GM03348 (cell line): ENCODE measurements at regions not wholly inside any gene's neighbourhood (a gene's known extent, or its start where the extent isn't known, plus 50 kb on each side); places are given as distances from the start of the nearest gene placed in this dataset.
"Not testable (repeated sequence)": the region's sequence is repeated elsewhere in the genome, so short reads cannot be mapped to it uniquely, and the experiment has no call there.

Experiments used
- DNase-seq: peaks from one replicate; pipeline ENCODE4 v3.0.0; 2012; ENCODE audit warnings: low spot score

DNA sequence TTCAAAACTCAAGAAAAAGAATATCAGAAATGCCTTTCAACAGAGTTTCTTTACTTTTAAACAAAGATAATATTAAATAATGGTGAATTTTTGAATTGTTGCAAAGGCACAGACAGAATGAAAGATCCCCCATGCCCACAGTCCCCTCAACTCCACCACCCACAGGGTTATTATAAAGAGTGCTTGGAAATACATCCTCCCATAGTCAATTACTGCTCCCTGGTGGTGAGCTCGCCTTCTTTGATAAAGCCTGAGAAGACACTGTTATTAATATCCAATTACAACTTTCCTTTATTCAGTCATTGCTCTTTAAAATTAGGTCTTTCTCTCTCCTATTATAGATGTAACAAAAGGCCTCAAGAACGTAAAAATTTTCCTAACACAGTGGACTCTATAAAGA is 490.2 kb upstream of the RORB start:
- DNase-seq: no peak

GRCh38 chr9:74007833-74008232 is 489.3 kb upstream of the RORB start:
- no peak for DNase-seq

GRCh38 chr9:74016004-74016403 is 481.1 kb upstream of the RORB start:
- no peak for DNase-seq

DNA sequence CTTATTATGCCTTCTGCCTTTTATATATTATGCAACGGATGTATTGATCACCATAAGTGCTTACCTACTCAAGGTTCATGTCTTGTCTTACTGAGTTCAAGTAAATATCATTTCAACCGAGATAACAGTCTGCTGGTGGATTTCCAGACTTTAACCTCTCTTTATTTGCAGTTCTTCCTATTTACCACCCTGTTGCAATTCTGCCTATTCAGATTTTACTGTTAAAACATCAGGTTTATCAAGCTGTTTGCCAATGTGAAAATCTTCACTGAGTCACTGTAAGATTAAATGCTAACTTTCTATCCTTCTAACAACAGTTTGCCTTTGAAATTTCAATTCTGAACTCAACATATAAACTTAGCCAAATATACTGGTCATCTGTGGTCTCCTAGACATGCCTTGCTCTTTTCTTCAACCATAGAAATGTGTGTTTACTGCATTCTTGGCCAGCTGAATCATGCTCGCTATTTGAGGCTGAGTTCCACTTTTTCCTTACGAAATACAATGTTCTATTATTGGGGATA is 471.7 kb upstream of the RORB start:
- peak; percentile 2 for DNase-seq

GRCh38 chr9:74032421-74032820 is 464.7 kb upstream of the RORB start:
- DNase-seq: no peak

DNA sequence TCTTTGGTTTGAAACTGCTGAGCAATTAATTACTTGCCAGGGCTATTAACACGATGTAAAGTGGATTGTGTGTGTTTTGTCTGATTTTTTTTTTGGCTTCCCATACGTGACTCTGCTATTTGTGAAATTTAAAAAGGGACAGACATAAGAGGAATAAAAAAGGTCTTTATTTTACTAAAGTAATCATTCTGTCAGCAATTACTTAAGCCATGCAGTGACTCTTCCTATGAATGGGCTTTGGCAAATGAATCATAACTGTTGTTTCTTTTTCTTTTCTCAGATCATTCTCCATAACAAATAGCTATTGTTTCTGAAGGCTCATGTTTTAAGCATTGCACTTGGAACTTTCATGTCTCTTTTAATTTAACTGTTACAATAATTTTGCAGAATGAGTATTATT is 461.3 kb upstream of the RORB start:
- no peak for DNase-seq

- DNase-seq: no peak
These were observed 460.4 kb upstream of the RORB start for GRCh38 chr9:74036549-74037231.

GRCh38 chr9:74037274-74037673 is 459.9 kb upstream of the RORB start:
- DNase-seq: no peak

- DNase-seq: no peak
These were observed 455.5 kb upstream of the RORB start for GRCh38 chr9:74041588-74041987.

DNA sequence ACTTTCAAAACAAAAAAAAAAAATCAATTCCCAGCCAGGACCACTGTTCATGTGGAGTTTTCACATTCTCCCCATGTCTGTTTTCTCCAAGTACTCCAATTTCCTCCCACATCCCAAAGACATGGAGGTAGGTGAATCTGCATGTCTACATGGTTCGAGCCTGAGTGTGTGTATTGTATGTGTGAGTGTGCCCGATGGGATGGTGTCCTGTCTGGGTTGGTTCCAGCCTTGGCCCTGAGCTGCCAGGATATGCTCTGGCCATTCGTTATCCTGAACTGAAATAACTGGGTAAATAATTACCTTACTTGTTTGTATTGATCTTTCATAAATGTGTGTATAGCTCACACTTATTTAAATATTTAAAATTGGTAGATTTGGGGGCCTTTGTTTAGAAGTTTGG is 452.3 kb upstream of the RORB start:
- DNase-seq: no peak

GRCh38 chr9:74056023-74056422 is 441.1 kb upstream of the RORB start:
- DNase-seq: no peak

DNA sequence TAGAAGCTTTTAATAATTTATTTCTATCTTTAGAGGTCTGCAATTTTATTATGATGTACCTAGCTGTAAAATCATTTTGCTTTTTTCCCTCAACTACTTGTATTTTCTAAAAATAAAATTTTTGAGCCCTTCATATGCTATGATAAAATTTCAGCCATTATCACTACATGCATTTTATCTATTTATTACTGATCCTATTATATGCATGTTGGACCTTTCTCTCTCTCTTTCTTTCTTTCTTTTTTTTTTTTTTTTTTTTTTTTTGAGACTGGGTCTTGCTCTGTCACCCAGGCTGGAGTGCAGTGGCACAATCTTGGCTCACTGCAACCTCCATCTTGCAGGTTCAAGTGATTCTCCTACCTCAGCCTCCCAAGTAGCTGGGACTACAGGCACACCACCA is 440.1 kb upstream of the RORB start:
- DNase-seq: not testable (repeated sequence)

GRCh38 chr9:74064702-74065101 is 432.4 kb upstream of the RORB start:
- DNase-seq: no peak

- no peak for DNase-seq
These were observed 431.0 kb upstream of the RORB start for GRCh38 chr9:74066128-74066527.

DNA sequence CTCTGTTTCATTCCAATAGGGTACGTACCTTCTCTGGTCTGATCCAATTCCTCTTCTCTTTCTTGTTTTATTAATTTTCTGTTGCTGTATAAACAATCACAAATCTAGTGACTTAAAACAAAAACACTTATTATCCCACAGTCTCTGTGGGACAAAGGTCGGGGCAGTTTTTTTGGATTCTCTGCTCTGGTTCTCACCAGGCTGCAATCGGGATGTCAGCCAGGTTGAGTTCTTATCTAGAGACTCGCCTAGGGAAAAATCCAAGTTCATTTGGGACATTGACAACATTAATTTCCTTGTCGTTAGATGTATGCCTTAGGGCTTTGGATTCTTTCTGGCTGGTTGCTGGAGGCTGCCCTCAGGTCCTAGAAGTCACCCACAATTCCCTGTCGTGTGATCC is 430.5 kb upstream of the RORB start:
- no peak for DNase-seq

DNA sequence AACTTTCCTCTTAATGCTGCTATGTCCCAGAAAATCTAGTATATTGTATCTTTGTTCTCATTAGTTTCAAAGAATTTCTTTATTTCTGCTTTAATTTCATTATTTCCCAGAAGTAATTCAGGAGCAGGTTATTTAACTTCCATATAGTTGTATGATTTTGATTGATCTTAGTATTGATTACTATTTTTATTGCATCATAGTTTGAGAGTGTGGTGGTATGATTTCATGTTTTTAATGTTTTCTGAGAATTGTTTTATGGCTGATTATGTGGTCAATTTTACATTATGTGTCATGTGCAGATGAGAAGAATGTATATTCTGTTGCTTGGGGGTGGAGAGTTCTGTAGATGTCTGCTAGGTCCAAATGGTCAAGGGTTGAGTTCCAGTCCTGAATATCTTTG is 425.6 kb upstream of the RORB start:
- no peak for DNase-seq

DNA sequence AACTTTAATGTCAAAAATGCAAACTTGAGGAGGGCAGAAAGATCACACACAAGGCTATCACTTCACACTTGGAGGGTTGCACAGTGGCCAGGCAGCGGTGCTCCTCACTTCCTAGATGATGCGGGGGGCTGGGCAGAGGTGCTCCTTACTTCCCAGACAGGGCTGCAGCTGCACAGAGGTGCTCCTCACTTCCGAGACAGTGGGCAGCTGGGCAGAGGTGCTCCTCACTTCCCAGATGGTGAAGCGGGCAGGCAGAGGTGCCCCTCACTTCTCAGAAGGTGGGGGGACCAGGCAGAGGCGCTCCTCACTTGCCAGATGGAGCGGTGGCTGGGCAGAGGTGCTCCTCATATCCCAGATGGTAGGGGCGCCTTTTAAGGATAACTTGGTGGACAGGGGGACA is 423.2 kb upstream of the RORB start:
- no peak for DNase-seq

GRCh38 chr9:74078647-74079046 is 418.5 kb upstream of the RORB start:
- no peak for DNase-seq

DNA sequence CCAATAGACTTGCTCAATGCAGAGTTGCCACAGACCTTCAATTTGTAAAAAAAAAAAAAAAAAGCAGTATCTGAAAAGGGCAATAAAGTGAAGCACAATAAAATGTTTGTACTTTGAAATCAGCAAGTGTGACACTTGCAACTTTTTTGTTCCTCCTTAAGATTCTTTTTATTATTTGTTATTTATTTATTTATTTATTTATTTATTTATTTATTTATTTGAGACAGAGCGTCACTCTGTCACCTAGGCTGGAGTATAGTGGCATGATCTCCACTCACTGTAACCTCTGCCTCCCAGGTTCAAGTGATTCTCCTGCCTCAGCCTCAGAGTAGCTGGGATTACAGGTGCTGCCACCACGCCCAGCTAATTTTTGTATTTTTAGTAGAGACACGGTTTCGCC is 416.5 kb upstream of the RORB start:
- not testable (repeated sequence) for DNase-seq

DNA sequence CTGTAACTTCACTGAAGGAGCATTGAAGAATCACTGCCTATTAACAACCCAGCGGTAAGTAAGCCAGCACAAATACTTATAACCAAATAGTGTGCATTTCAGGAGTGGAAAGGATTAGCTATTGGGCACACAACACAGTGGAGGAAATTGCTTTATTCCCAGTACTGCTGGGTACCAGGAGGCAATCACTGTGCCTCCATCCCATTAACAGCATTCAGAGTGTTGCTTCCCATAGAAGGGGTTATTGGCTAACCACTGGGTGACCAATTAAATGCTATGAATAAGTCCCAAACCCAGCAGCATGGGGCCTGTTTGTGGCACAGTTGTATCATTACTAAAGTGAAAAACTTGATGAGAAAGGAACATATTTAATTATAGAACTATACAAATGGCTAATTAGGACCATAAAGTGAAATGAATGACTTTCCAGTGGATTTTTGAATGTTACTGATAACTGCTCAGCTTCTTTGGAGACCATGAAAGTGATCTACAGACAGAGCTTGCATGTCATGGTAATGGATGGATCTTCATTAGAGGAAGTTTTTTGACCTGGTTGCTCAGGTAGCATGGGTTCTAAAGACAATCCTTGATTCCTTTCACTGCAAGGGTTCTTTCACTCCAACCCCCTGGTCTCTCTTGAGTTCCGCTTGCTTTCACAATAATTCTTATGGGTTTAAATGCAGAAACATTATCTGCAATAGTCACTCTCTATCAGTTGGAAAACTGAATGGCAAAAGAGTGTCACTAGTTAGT is 413.3 kb upstream of the RORB start:
- no peak for DNase-seq

DNA sequence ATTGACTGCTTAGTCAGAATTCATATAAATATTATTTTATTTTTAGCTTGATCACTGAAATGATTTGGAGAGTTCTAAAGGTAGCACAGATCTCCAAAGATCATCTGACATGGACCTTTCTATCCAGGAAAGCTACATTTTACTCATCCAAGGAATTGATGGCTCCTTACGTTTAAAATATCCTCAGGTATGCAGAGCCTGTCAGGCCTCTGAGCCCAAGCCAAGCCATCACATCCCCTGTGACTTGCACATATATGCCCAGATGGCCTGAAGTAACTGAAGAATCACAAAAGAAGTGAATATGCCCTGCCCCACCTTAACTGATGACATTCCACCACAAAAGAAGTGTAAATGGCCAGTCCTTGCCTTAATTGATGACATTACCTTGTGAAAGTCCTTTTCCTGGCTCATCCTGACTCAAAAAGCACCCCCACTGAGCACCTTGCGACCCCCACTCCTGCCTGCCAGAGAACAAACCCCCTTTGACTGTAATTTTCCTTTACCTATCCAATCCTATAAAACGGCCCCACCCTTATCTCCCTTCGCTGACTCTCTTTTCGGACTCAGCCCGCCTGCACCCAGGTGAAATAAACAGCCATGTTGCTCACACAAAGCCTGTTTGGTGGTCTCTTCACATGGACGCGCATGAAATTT is 411.6 kb upstream of the RORB start:
- not testable (repeated sequence) for DNase-seq

DNA sequence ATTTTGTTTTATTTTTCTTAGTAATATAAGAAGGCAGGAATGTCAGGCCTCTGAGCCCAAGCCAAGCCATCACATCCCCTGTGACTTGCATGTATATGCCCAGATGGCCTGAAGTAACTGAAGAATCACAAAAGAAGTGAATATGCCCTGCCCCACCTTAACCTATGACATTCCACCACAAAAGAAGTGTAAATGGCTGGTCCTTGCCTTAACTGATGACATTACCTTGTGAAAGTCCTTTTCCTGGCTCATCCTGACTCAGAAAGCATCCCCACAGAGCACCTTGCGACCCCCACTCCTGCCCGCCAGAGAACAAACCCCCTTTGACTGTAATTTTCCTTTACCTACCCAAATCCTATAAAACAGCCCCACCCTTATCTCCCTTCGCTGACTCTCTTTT is 406.2 kb upstream of the RORB start:
- DNase-seq: not testable (repeated sequence)

DNA sequence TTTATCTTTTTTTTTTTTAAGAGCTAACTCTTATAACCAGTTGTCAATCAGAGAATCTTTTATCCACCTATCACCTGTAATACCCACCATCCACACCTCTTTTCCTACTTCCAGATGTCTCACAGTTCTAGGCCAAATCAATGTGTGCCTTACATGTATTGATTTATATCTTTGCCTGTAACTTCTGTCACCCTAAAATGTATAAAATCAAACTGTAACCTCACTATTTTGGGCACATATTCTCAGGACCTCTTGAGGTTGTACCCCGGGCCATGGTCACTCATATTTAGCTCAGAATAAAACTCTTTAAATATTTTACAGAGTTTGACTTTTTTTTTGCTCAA is 404.7 kb upstream of the RORB start:
- no peak for DNase-seq
